Vagina (tissue), 2 donors: ENCODE measurements at regions not wholly inside any gene's neighbourhood (a gene's known extent, or its start where the extent isn't known, plus 50 kb on each side); places are given as distances from the start of the nearest gene placed in this dataset.

Experiments used
- DNase-seq, 2 donors: peaks; one replicate each; pipeline ENCODE4 v3.0.0-alpha.2; 2017; ENCODE audit errors: extremely low spot score in 2 of 2
- H3K27ac ChIP-seq: fragments of 200-600 bp; sonication (generic); one replicate; pipeline ENCODE4 v1.5.1; 2019
- H3K27me3 ChIP-seq: fragments of 200-600 bp; sonication (generic); one replicate; pipeline ENCODE4 v1.5.1; 2019
- H3K36me3 ChIP-seq, 2 donors: fragments of 200-600 bp; sonication (generic); one replicate each; pipeline ENCODE4 v1.5.1; 2017 to 2019
- H3K4me1 ChIP-seq: fragments of 200-600 bp; sonication (generic); one replicate; pipeline ENCODE4 v1.5.1; 2019
- H3K4me3 ChIP-seq, 2 donors: fragments of 200-600 bp; sonication (generic); 1 replicate in 1 of 2; 2 replicates in 1 of 2; pipeline ENCODE4 v1.5.1; 2016 to 2019
- H3K9me3 ChIP-seq: fragments of 200-600 bp; sonication (generic); one replicate; pipeline ENCODE4 v1.5.1; 2019
- POLR2A ChIP-seq, 2 donors: fragments of 450-650 bp; IDR thresholded peaks; one replicate each; pipeline ENCODE4 v1.6.1; 2017; ENCODE audit warnings: antibody characterized with exemption in 2 of 2, mild to moderate bottlenecking in 2 of 2, moderate library complexity in 2 of 2
- POLR2AphosphoS5 ChIP-seq, 2 donors: sonication (generic); formaldehyde crosslinking; IDR thresholded peaks; one replicate each; pipeline ENCODE4 v1.9.0; 2017; ENCODE audit warnings: antibody characterized with exemption in 2 of 2, mild to moderate bottlenecking in 2 of 2, low read depth in 1 of 2; ENCODE audit not compliant: insufficient read depth in 1 of 2
- intact Hi-C: fragments of 100-400 bp; cut with DNase I; formaldehyde crosslinking; loops from one replicate; pipeline ENCODE4 v1.15.1; 2023
- TF ChIP-seq, protein P1 (sequence below), 3 experiments: fragments of 450-650 bp in 2 of 3; fragments of 200-600 bp in 1 of 3; sonication (generic) in 1 of 3; IDR thresholded peaks; one replicate each; pipeline ENCODE4 v1.5.1; 2017 to 2019; ENCODE audit warnings: antibody characterized with exemption in 3 of 3, mild to moderate bottlenecking in 2 of 3, moderate library complexity in 2 of 3

- Histone ChIP-seq H3K27ac (peak overlapping the region; percentile 30), H3K9me3 (no peaks in the 10 kb centered on the region), H3K36me3 (peaks cover 0 to 26% of the 10 kb centered on the region in 2 donors), H3K4me1 (peaks cover 27% of the 10 kb centered on the region), H3K4me3 (no peak overlapping the region), H3K27me3 (no peaks in the 10 kb centered on the region)
- intact Hi-C loops: no loop called here
- TF ChIP-seq POLR2AphosphoS5 (IDR thresholded peaks at IDR 0.05; ENCODE audit: insufficient read depth in 1 of 2, low read depth in 1 of 2) (no peak), POLR2A (IDR thresholded peaks at IDR 0.05) (no peak)
- DNase-seq: no peak
Measured at GRCh38 chr12:124433147-124433874, 134.1 kb downstream of the NCOR2 start.

DNA sequence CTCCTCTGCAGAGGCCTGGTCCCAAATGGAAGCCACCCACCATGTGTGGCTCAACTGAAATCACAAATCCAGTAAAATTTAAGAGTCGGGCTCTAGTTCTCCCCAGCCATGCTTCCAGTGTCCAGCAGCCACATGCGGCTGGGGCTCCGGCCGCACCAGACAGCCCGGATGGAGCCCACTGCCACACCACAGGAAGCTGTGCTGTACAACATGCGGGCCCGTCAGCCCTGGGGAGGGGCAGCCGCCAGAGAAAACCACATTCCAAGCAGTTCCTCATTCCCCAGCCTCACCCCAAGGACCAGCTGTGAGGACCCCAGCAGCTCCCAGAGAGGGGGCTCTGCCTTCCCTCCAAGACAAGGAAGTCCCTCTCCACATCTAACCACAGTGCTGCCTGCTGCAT lies 135.0 kb downstream of the NCOR2 start:
- Histone ChIP-seq H3K4me1 (peaks cover 37% of the 10 kb centered on the region), H3K27ac (peak overlapping the region; percentile 30)

GRCh38 chr12:124431971-124432370 lies 135.4 kb downstream of the NCOR2 start:
- Histone ChIP-seq H3K36me3 (peaks cover 0 to 19% of the 10 kb centered on the region in 2 donors), H3K9me3 (no peaks in the 10 kb centered on the region), H3K4me1 (peaks cover 41% of the 10 kb centered on the region), H3K27me3 (no peaks in the 10 kb centered on the region), H3K4me3 (no peak overlapping the region), H3K27ac (peak overlapping the region; percentile 30)
- DNase-seq: no peak
- intact Hi-C loops: no loop called here
- TF ChIP-seq, protein P1, sequence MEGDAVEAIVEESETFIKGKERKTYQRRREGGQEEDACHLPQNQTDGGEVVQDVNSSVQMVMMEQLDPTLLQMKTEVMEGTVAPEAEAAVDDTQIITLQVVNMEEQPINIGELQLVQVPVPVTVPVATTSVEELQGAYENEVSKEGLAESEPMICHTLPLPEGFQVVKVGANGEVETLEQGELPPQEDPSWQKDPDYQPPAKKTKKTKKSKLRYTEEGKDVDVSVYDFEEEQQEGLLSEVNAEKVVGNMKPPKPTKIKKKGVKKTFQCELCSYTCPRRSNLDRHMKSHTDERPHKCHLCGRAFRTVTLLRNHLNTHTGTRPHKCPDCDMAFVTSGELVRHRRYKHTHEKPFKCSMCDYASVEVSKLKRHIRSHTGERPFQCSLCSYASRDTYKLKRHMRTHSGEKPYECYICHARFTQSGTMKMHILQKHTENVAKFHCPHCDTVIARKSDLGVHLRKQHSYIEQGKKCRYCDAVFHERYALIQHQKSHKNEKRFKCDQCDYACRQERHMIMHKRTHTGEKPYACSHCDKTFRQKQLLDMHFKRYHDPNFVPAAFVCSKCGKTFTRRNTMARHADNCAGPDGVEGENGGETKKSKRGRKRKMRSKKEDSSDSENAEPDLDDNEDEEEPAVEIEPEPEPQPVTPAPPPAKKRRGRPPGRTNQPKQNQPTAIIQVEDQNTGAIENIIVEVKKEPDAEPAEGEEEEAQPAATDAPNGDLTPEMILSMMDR (IDR thresholded peaks at IDR 0.05): no peak
- no peak for TF ChIP-seq POLR2A (IDR thresholded peaks at IDR 0.05)
- no peak for TF ChIP-seq POLR2AphosphoS5 (IDR thresholded peaks at IDR 0.05; ENCODE audit: insufficient read depth in 1 of 2, low read depth in 1 of 2)

More for the DNA sequence above, 135.0 kb downstream of the NCOR2 start:
- DNase-seq: no peak
- H3K4me3 ChIP-seq: no peak overlapping the region
- H3K27me3 ChIP-seq: no peaks in the 10 kb centered on the region
- TF ChIP-seq POLR2A (IDR thresholded peaks at IDR 0.05) (no peak), POLR2AphosphoS5 (IDR thresholded peaks at IDR 0.05; ENCODE audit: insufficient read depth in 1 of 2, low read depth in 1 of 2) (no peak)
- TF ChIP-seq, protein P1 (IDR thresholded peaks at IDR 0.05): no peak
- intact Hi-C loops: no loop called here
- H3K9me3 ChIP-seq: no peaks in the 10 kb centered on the region
- peaks cover 0 to 20% of the 10 kb centered on the region in 2 donors for H3K36me3 ChIP-seq

GRCh38 chr12:124430491-124430890 lies 135.6 kb downstream of the RFLNA start:
- peaks cover 0 to 34% of the 10 kb centered on the region in 2 donors for H3K36me3 ChIP-seq

GRCh38 chr12:124429535-124429934 lies 134.6 kb downstream of the RFLNA start:
- no peak for DNase-seq
- Histone ChIP-seq H3K9me3 (no peaks in the 10 kb centered on the region), H3K4me3 (no peak overlapping the region), H3K4me1 (peaks cover 42% of the 10 kb centered on the region), H3K27ac (peak overlapping the region; percentile 80), H3K36me3 (peaks cover 0 to 40% of the 10 kb centered on the region in 2 donors), H3K27me3 (no peaks in the 10 kb centered on the region)
- TF ChIP-seq, protein P1 (IDR thresholded peaks at IDR 0.05): no peak
- TF ChIP-seq POLR2AphosphoS5 (IDR thresholded peaks at IDR 0.05; ENCODE audit: insufficient read depth in 1 of 2, low read depth in 1 of 2) (no peak), POLR2A (IDR thresholded peaks at IDR 0.05) (no peak)
- intact Hi-C loops: loop anchor here (10.0 kb wide), 1 partner anchor 65 kb away; no protein-coding TSS in a partner anchor

More at GRCh38 chr12:124430491-124430890, 135.6 kb downstream of the RFLNA start:
- intact Hi-C loops: no loop called here
- TF ChIP-seq, protein P1 (IDR thresholded peaks at IDR 0.05): no peak
- TF ChIP-seq POLR2AphosphoS5 (IDR thresholded peaks at IDR 0.05; ENCODE audit: insufficient read depth in 1 of 2, low read depth in 1 of 2) (no peak), POLR2A (IDR thresholded peaks at IDR 0.05) (no peak)
- DNase-seq: no peak
- no peaks in the 10 kb centered on the region for H3K9me3 ChIP-seq
- no peak overlapping the region for H3K4me3 ChIP-seq
- no peaks in the 10 kb centered on the region for H3K27me3 ChIP-seq
- no peak overlapping the region for H3K27ac ChIP-seq
- peaks cover 42% of the 10 kb centered on the region for H3K4me1 ChIP-seq
